GM12891 (cell line): ENCODE measurements at regions not wholly inside any gene's neighbourhood (a gene's known extent, or its start where the extent isn't known, plus 50 kb on each side); places are given as distances from the start of the nearest gene placed in this dataset.

ENCODE experiments used
- POLR2A ChIP-seq: IDR thresholded peaks from 2 replicates; pipeline ENCODE4 v1.6.1; 2011; ENCODE audit warnings: low read depth, low read length, control low read depth
- POLR2AphosphoS5 ChIP-seq: IDR thresholded peaks from 2 replicates; pipeline ENCODE4 v1.6.1; 2011; ENCODE audit warnings: low read depth, low read length, control low read depth
- TAF1 ChIP-seq: IDR thresholded peaks from 2 replicates; pipeline ENCODE4 v1.6.1; 2011; ENCODE audit warnings: low read depth, low read length, control low read depth

DNA sequence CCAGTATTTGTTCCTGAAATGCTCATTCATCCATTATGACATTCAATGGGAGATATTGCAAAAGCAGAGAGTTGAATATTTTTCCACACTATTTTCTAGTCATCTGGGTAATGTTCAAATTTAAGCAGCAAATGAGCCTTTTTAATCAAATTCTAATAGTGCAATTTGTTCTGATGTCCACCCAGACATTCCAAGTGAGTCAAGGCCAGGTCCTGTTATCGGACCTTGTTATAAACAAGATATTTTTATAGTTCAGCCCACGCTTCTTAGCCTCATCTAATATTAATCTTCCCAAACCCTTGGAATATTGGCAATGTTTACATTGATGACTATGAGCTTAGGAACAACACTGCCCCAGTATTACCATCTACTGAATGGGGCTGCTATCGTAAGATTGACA is 500.1 kb upstream of the PHF14 start:
- no peak for TF ChIP-seq POLR2AphosphoS5
- no peak for TF ChIP-seq POLR2A
- no peak for TF ChIP-seq TAF1
